GM12891 (cell line): ENCODE measurements at regions not wholly inside any gene's neighbourhood (a gene's known extent, or its start where the extent isn't known, plus 50 kb on each side); places are given as distances from the start of the nearest gene placed in this dataset.

ENCODE experiments used
- POLR2A ChIP-seq: IDR thresholded peaks from 2 replicates; pipeline ENCODE4 v1.6.1; 2011; ENCODE audit warnings: low read depth, low read length, control low read depth
- POLR2AphosphoS5 ChIP-seq: IDR thresholded peaks from 2 replicates; pipeline ENCODE4 v1.6.1; 2011; ENCODE audit warnings: low read depth, low read length, control low read depth
- TAF1 ChIP-seq: IDR thresholded peaks from 2 replicates; pipeline ENCODE4 v1.6.1; 2011; ENCODE audit warnings: low read depth, low read length, control low read depth

- TF ChIP-seq POLR2A (no peak), TAF1 (no peak), POLR2AphosphoS5 (no peak)
Observed at GRCh38 chr9:22537721-22538120, 91.1 kb downstream of the DMRTA1 start.
